ENCODE measurements at regions not wholly inside any gene's neighbourhood (a gene's known extent, or its start where the extent isn't known, plus 50 kb on each side); places are given as distances from the start of the nearest gene placed in this dataset.

DNA sequence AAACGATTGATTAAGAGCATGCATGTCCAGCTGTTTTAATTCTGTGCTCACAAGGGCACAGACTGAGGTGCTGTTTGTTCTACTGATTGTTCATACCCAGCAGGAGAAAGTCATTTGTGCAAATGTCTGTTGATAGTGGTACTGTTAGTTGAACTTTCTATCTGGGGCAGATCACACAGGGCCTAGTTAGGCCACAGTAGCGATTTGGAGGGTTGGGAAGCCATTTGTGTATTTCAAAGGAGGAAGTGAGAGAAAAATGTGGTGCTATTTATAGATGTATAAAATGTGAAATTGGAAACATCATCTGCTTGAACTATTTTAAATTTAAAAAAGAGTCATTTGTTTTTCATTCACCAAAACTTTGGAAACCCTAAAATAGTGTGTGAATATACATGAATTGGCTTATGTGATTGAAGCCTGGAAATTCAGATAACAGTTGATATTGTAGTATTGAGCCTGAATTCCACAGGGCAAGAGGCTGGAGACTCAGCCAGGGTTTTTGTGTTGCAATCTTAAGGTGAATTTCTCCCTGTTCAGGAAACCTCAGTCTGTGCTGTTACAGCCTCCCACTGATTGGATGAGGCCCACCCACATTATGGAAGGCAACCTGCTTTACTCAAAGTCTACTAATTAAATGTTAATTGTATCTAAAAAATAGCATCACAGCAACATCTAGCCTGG is 162.0 kb upstream of the CDKN2B start:
- no peak for TF ChIP-seq NRF1 (conservative IDR thresholded peaks at IDR 0.05; ENCODE audit: low read depth, low read length)
- no peak for TF ChIP-seq JUND (IDR thresholded peaks at IDR 0.05; ENCODE audit: low read depth, low read length)
- TF ChIP-seq, protein P1, sequence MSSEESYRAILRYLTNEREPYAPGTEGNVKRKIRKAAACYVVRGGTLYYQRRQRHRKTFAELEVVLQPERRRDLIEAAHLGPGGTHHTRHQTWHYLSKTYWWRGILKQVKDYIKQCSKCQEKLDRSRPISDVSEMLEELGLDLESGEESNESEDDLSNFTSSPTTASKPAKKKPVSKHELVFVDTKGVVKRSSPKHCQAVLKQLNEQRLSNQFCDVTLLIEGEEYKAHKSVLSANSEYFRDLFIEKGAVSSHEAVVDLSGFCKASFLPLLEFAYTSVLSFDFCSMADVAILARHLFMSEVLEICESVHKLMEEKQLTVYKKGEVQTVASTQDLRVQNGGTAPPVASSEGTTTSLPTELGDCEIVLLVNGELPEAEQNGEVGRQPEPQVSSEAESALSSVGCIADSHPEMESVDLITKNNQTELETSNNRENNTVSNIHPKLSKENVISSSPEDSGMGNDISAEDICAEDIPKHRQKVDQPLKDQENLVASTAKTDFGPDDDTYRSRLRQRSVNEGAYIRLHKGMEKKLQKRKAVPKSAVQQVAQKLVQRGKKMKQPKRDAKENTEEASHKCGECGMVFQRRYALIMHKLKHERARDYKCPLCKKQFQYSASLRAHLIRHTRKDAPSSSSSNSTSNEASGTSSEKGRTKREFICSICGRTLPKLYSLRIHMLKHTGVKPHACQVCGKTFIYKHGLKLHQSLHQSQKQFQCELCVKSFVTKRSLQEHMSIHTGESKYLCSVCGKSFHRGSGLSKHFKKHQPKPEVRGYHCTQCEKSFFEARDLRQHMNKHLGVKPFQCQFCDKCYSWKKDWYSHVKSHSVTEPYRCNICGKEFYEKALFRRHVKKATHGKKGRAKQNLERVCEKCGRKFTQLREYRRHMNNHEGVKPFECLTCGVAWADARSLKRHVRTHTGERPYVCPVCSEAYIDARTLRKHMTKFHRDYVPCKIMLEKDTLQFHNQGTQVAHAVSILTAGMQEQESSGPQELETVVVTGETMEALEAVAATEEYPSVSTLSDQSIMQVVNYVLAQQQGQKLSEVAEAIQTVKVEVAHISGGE (CRISPR knock-in tag; IDR thresholded peaks at IDR 0.05): no peak
- no peak for TF ChIP-seq MYC (IDR thresholded peaks at IDR 0.05; ENCODE audit: insufficient read depth, insufficient read length, insufficient replicate concordance, low read length, severe bottlenecking)
- TF ChIP-seq, protein P2, sequence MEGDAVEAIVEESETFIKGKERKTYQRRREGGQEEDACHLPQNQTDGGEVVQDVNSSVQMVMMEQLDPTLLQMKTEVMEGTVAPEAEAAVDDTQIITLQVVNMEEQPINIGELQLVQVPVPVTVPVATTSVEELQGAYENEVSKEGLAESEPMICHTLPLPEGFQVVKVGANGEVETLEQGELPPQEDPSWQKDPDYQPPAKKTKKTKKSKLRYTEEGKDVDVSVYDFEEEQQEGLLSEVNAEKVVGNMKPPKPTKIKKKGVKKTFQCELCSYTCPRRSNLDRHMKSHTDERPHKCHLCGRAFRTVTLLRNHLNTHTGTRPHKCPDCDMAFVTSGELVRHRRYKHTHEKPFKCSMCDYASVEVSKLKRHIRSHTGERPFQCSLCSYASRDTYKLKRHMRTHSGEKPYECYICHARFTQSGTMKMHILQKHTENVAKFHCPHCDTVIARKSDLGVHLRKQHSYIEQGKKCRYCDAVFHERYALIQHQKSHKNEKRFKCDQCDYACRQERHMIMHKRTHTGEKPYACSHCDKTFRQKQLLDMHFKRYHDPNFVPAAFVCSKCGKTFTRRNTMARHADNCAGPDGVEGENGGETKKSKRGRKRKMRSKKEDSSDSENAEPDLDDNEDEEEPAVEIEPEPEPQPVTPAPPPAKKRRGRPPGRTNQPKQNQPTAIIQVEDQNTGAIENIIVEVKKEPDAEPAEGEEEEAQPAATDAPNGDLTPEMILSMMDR (IDR thresholded peaks at IDR 0.05 in 2 of 3, conservative IDR thresholded peaks at IDR 0.05 in 1 of 3; ENCODE audit: control insufficient read depth in 2 of 3, extremely low read depth in 1 of 3, insufficient read depth in 1 of 3, low read depth in 3 of 3, low read length in 3 of 3): no peak
- TF ChIP-seq, protein P3, sequence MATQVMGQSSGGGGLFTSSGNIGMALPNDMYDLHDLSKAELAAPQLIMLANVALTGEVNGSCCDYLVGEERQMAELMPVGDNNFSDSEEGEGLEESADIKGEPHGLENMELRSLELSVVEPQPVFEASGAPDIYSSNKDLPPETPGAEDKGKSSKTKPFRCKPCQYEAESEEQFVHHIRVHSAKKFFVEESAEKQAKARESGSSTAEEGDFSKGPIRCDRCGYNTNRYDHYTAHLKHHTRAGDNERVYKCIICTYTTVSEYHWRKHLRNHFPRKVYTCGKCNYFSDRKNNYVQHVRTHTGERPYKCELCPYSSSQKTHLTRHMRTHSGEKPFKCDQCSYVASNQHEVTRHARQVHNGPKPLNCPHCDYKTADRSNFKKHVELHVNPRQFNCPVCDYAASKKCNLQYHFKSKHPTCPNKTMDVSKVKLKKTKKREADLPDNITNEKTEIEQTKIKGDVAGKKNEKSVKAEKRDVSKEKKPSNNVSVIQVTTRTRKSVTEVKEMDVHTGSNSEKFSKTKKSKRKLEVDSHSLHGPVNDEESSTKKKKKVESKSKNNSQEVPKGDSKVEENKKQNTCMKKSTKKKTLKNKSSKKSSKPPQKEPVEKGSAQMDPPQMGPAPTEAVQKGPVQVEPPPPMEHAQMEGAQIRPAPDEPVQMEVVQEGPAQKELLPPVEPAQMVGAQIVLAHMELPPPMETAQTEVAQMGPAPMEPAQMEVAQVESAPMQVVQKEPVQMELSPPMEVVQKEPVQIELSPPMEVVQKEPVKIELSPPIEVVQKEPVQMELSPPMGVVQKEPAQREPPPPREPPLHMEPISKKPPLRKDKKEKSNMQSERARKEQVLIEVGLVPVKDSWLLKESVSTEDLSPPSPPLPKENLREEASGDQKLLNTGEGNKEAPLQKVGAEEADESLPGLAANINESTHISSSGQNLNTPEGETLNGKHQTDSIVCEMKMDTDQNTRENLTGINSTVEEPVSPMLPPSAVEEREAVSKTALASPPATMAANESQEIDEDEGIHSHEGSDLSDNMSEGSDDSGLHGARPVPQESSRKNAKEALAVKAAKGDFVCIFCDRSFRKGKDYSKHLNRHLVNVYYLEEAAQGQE (IDR thresholded peaks at IDR 0.05; ENCODE audit: low read depth, low read length): no peak
- no peak for TF ChIP-seq BRCA1 (IDR thresholded peaks at IDR 0.05; ENCODE audit: low read depth, low read length)
- TF ChIP-seq, protein P4, sequence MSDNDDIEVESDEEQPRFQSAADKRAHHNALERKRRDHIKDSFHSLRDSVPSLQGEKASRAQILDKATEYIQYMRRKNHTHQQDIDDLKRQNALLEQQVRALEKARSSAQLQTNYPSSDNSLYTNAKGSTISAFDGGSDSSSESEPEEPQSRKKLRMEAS (IDR thresholded peaks at IDR 0.05; ENCODE audit: low read depth, low read length): no peak
- TF ChIP-seq FOS (IDR thresholded peaks at IDR 0.05; ENCODE audit: borderline replicate concordance, extremely low read depth, insufficient read length): no peak
- TF ChIP-seq POLR2AphosphoS5 (IDR thresholded peaks at IDR 0.05; ENCODE audit: low read length): no peak
